CD4-positive, alpha-beta T cell treated with Interleukin-4 for 4 hours (primary cell): ENCODE measurements at regions not wholly inside any gene's neighbourhood (a gene's known extent, or its start where the extent isn't known, plus 50 kb on each side); places are given as distances from the start of the nearest gene placed in this dataset.
A peak's percentile ranks its signal among the peaks of the same experiment; 100 is the strongest.
"Not testable (repeated sequence)": the region's sequence is repeated elsewhere in the genome, so short reads cannot be mapped to it uniquely, and the experiment has no call there.

Experiments used
- DNase-seq: peaks from one replicate; pipeline ENCODE4 v3.0.0-alpha.2; 2020

GRCh38 chr20:19027971-19028370 lies 184.5 kb upstream of the SLC24A3 start:
- no peak for DNase-seq

GRCh38 chr20:19041787-19042186 lies 170.7 kb upstream of the SLC24A3 start:
- no peak for DNase-seq

GRCh38 chr20:19045371-19045770 lies 167.1 kb upstream of the SLC24A3 start:
- no peak for DNase-seq

- no peak for DNase-seq
Measured at GRCh38 chr20:19047040-19047950, 165.1 kb upstream of the SLC24A3 start.

- DNase-seq, result no peak
Measured at GRCh38 chr20:19047951-19048296, 164.5 kb upstream of the SLC24A3 start.

GRCh38 chr20:19048995-19049501 lies 163.4 kb upstream of the SLC24A3 start:
- DNase-seq, result no peak

GRCh38 chr20:19049514-19049913 lies 162.9 kb upstream of the SLC24A3 start:
- DNase-seq, result no peak

GRCh38 chr20:19056909-19057308 lies 155.5 kb upstream of the SLC24A3 start:
- DNase-seq, result no peak

- not testable (repeated sequence) for DNase-seq
Measured at GRCh38 chr20:19064788-19065187, 147.7 kb upstream of the SLC24A3 start.

GRCh38 chr20:19067986-19068385 lies 144.5 kb upstream of the SLC24A3 start:
- DNase-seq, result no peak

- no peak for DNase-seq
Measured at GRCh38 chr20:19070026-19070425, 142.4 kb upstream of the SLC24A3 start.

GRCh38 chr20:19070681-19071445 lies 141.6 kb upstream of the SLC24A3 start:
- DNase-seq, result no peak

- no peak for DNase-seq
Measured at GRCh38 chr20:19071446-19071725, 141.1 kb upstream of the SLC24A3 start.

- DNase-seq, result no peak
Measured at GRCh38 chr20:19071902-19072498, 140.4 kb upstream of the SLC24A3 start.

GRCh38 chr20:19072988-19073387 lies 139.5 kb upstream of the SLC24A3 start:
- DNase-seq, result no peak

GRCh38 chr20:19073584-19074218 lies 138.7 kb upstream of the SLC24A3 start:
- DNase-seq, result no peak

GRCh38 chr20:19074356-19074755 lies 138.1 kb upstream of the SLC24A3 start:
- DNase-seq, result no peak

- peak; percentile 0 for DNase-seq
Measured at GRCh38 chr20:19074828-19075516, 137.5 kb upstream of the SLC24A3 start.

- DNase-seq, result no peak
Measured at GRCh38 chr20:19077370-19078220, 134.8 kb upstream of the SLC24A3 start.

GRCh38 chr20:19078448-19079373 lies 133.7 kb upstream of the SLC24A3 start:
- no peak for DNase-seq
